ENCODE measurements at regions not wholly inside any gene's neighbourhood (a gene's known extent, or its start where the extent isn't known, plus 50 kb on each side); places are given as distances from the start of the nearest gene placed in this dataset.
"Not testable (repeated sequence)": the region's sequence is repeated elsewhere in the genome, so short reads cannot be mapped to it uniquely, and the experiment has no call there.

GRCh38 chr3:194028434-194029004 lies 107.4 kb upstream of the HES1 start:
- no peak for DNase-seq

- no peak for DNase-seq
Measured at GRCh38 chr3:194029846-194030245, 106.1 kb upstream of the HES1 start.

GRCh38 chr3:194030372-194030771 lies 105.6 kb upstream of the HES1 start:
- no peak for DNase-seq

DNA sequence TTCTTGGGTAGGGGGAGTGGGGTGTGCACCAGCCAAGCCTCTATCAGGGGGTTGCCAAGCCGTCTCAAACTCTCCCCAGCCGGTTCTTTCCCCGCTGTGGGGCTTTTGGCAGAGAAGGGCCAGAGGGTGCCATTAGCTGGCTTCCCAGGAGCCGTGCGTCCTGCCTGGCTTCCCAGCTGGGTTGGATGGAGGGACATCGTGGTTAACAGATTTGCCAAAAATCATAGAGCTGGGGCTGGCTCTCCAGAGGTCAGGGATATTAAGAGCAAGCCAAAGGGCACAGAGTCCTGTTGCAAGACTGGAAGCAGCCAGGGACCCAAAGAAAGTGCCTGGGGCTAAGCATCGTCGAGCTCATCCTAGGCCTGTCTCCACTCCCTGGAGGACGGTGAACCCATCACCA lies 104.6 kb upstream of the HES1 start:
- no peak for DNase-seq

GRCh38 chr3:194031867-194032635 lies 103.9 kb upstream of the HES1 start:
- no peak for DNase-seq

- no peak for DNase-seq
Measured at GRCh38 chr3:194032828-194033435, 103.0 kb upstream of the HES1 start.

- no peak for DNase-seq
Measured at GRCh38 chr3:194034346-194035336, 101.3 kb upstream of the HES1 start.

DNA sequence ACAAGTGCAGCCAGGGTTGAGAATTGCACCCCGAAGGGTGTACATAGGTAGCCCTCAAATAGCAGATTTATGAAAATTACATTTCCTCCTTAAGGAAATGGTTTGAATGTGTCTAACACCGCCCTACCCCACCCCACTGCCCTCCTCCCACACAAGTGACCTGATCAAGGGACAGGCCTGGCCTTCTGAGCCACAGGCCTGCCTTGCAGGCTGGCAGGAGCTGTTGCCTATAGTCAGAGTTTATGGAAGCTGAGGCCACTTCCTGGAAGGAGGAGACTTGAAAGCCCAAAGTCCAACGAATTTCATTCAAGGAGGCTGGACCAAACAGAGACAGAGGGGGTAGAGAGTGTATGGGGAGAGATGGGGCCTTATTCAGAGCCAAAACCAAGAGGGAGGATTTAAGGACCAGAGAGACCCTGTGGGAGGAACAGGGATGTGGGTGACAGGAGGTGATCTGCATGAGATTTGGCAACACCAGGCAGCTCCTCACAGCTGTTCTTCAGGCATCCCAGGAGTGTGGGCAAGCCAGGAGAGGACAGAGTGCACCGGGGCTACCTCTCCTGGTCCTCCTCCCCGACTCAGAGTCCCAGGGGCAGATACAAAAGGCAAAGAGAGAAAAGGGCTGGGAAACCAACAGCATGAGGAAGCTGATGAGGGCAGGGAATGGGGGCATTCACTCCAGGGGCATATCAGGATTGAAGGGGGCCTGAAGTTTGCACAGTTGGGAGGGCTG lies 100.4 kb upstream of the HES1 start:
- DNase-seq, result no peak

- DNase-seq, result no peak
Measured at GRCh38 chr3:194036842-194037241, 99.1 kb upstream of the HES1 start.

- DNase-seq, result not testable (repeated sequence)
Measured at GRCh38 chr3:194038346-194038745, 97.6 kb upstream of the HES1 start.

- DNase-seq, result no peak
Measured at GRCh38 chr3:194038960-194039359, 97.0 kb upstream of the HES1 start.

DNA sequence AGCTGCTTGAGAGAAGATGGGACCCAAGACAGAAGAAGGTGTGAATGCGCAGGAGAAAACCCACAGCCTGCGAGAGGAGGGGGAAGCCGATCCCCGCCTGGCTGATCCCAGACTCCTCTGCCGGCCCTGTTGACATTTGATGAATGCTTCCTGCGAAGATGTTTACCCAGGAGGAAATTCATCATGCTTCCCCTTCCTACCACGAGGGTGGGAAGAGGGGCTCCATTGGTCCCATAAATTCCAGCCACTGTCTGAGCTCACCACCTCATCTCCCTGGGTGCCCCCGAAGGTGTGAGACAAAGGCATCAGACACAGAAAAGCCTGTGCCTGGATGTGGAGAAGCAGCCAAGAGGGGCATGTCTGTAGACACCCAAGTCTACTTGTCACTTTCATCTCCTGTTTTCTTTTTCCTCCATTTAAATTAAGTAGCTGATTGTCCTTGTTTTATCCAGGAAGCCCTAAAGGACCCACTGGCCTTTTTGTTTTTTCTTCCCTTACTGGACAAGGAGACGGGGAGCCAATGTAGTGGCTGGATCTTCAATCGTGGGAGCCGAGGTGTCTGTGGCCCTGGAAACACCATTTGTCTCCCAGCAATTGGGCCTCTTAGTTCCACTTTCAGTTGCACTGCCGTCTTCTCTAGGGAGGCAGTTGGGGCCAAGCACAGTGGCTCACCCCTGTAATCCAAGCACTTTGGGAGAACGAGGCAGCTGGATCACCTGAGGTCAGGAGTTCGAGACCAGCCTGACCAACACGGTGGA lies 95.3 kb upstream of the HES1 start:
- DNase-seq, result no peak

GRCh38 chr3:194042927-194043326 lies 93.0 kb upstream of the HES1 start:
- no peak for DNase-seq

DNA sequence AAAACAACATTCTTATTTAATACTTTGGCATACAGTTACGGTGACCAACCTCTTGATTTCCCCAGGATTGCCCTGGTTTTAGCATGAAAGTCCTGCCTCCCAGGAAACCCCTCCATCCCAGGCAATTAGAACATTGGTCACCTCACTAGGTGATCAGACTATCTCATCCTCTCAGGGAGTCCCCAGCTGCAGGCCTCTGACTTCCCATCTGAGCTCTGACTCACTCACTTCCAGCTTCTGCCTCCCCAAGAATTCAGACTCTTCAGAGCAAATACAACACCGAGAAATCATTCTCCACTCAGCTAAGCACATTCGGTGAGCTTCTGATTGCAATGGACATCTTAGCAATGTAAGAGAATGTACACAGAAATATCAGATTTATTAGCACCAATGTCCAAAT lies 92.4 kb upstream of the HES1 start:
- DNase-seq, result no peak

GRCh38 chr3:194045289-194045688 lies 90.7 kb upstream of the HES1 start:
- DNase-seq, result no peak

DNA sequence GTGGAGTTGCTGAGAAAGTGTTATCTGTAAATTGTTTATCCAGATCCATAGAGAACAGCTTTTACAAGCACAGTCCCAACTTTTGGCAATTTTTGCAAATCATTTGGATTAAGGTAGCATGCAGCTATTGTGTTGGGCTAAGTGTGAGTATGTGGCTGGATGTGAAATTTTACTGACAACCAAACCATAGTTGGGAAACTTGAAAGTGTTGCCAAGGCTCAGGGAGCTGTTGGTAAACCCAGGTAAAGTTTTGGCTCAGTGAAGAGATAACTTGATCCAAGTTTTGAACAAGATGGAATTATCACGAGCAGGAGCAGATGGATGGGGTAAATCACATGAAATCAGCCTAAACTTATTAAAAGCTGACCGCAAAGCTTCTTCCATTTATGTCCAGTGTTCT lies 90.0 kb upstream of the HES1 start:
- no peak for DNase-seq

- DNase-seq, result no peak
Measured at GRCh38 chr3:194046531-194046930, 89.4 kb upstream of the HES1 start.

DNA sequence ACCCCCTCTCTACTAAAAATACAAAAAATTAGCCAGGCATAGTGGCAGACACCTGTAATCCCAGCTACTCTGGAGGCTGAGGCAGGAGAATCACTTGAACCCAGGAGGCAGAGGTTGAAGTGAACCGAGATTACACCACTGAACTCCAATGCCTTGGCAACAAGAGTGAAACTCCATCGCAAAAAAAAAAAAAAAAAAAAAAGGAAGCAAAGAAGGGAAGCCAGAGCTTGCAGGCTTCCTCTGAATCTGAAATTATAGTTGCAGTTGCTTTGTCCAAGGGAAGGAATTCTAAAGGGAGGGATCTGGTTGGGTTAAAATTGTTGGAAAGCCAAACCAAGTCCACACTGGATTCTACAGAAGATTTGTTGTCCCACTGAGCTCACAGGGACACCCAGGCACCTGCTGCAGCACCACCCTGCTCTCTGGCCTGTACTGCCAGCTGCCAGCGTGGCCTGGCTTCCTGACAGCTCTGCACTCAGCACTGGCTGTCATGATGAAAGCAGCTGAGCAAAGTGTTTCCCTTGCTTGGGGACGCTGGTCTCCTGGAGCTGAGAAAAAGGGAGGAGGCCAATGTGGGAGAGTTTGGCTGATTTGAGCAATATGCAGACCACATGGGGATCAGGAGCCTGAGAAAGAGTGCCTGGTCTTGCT lies 88.8 kb upstream of the HES1 start:
- no peak for DNase-seq

- no peak for DNase-seq
Measured at GRCh38 chr3:194049394-194049793, 86.6 kb upstream of the HES1 start.

- DNase-seq, result no peak
Measured at GRCh38 chr3:194050782-194051320, 85.1 kb upstream of the HES1 start.

Measured in stimulated activated CD4-positive, alpha-beta T cell treated with anti-CD3 and anti-CD28 coated beads, Interleukin-12 subunit alpha, Interleukin-12 subunit beta, amount 100 ng/mL, for 4 hours (primary cell).